ENCODE measurements at regions not wholly inside any gene's neighbourhood (a gene's known extent, or its start where the extent isn't known, plus 50 kb on each side); places are given as distances from the start of the nearest gene placed in this dataset.

GRCh38 chr2:236337465-236338325 lies 73.5 kb upstream of the ASB18 start:
- H3K27me3 ChIP-seq (ENCODE audit: low read length) = no peaks in the 10 kb centered on the region
- ChIA-PET POLR2A (ENCODE audit: unreplicated experiment) (no interaction called here), CTCF (no interaction called here)
- H3K9ac ChIP-seq (ENCODE audit: low read length) = no peak overlapping the region
- H3K4me1 ChIP-seq (ENCODE audit: insufficient read depth, low read length) = no peaks in the 10 kb centered on the region
- H3K4me2 ChIP-seq (ENCODE audit: low read length) = no peak overlapping the region
- no peaks in the 10 kb centered on the region for H3K9me3 ChIP-seq (ENCODE audit: low read length)
- no peak overlapping the region for H3K4me3 ChIP-seq (ENCODE audit: low read length)
- TF ChIP-seq EZH2 (IDR thresholded peaks at IDR 0.05; ENCODE audit: low read length, unreplicated experiment) = no peak
- no peak for TF ChIP-seq CTCF (conservative IDR thresholded peaks at IDR 0.05; ENCODE audit: low read depth, low read length)
- no peak for TF ChIP-seq EZH2phosphoT487 (IDR thresholded peaks at IDR 0.05; ENCODE audit: borderline replicate concordance, low read length)
- DNase-seq = no peak
- no TSS peak for BruUV-seq (replicated peaks)
- ATAC-seq = no peak
- no peaks in the 10 kb centered on the region for H3K9me2 ChIP-seq (replicated peaks; ENCODE audit: low read length)
- no peak overlapping the region for H3K27ac ChIP-seq (ENCODE audit: low read length)
- H2AFZ ChIP-seq (ENCODE audit: low read length) = no peak overlapping the region
- no peaks in the 10 kb centered on the region for H3F3A ChIP-seq (ENCODE audit: low read length, unreplicated experiment)
- H4K20me1 ChIP-seq (ENCODE audit: low read length) = no peaks in the 10 kb centered on the region
- intact Hi-C loops (cut with micrococcal nuclease) = no loop called here
- H3K36me3 ChIP-seq (ENCODE audit: low read depth, low read length) = no peaks in the 10 kb centered on the region
- no peaks in the 10 kb centered on the region for H3K79me2 ChIP-seq (ENCODE audit: low read length)

- DNase-seq = no peak
- POLR2A ChIA-PET (ENCODE audit: unreplicated experiment) = no interaction called here
- CTCF ChIA-PET = no interaction called here
These were observed 74.4 kb upstream of the ASB18 start for GRCh38 chr2:236338495-236339184.

More at GRCh38 chr2:236338495-236339184, 74.4 kb upstream of the ASB18 start:
- H4K20me1 ChIP-seq (ENCODE audit: low read length) = no peaks in the 10 kb centered on the region
- no peaks in the 10 kb centered on the region for H3F3A ChIP-seq (ENCODE audit: low read length, unreplicated experiment)
- no peak overlapping the region for H3K4me2 ChIP-seq (ENCODE audit: low read length)
- no peak overlapping the region for H2AFZ ChIP-seq (ENCODE audit: low read length)
- TF ChIP-seq EZH2 (IDR thresholded peaks at IDR 0.05; ENCODE audit: low read length, unreplicated experiment) (no peak), CTCF (conservative IDR thresholded peaks at IDR 0.05; ENCODE audit: low read depth, low read length) (no peak), EZH2phosphoT487 (IDR thresholded peaks at IDR 0.05; ENCODE audit: borderline replicate concordance, low read length) (no peak)
- ATAC-seq = no peak
- H3K4me3 ChIP-seq (ENCODE audit: low read length) = no peak overlapping the region
- BruUV-seq (replicated peaks) = no TSS peak
- no peaks in the 10 kb centered on the region for H3K4me1 ChIP-seq (ENCODE audit: insufficient read depth, low read length)
- H3K79me2 ChIP-seq (ENCODE audit: low read length) = no peaks in the 10 kb centered on the region
- H3K27me3 ChIP-seq (ENCODE audit: low read length) = no peaks in the 10 kb centered on the region
- no peak overlapping the region for H3K9ac ChIP-seq (ENCODE audit: low read length)
- no peak overlapping the region for H3K27ac ChIP-seq (ENCODE audit: low read length)
- intact Hi-C loops (cut with micrococcal nuclease) = no loop called here
- H3K9me3 ChIP-seq (ENCODE audit: low read length) = no peaks in the 10 kb centered on the region
- H3K36me3 ChIP-seq (ENCODE audit: low read depth, low read length) = no peaks in the 10 kb centered on the region
- H3K9me2 ChIP-seq (replicated peaks; ENCODE audit: low read length) = no peaks in the 10 kb centered on the region

Measured in PC-3 (cell line).